ENCODE measurements at regions not wholly inside any gene's neighbourhood (a gene's known extent, or its start where the extent isn't known, plus 50 kb on each side); places are given as distances from the start of the nearest gene placed in this dataset.
A peak's percentile ranks its signal among the peaks of the same experiment; 100 is the strongest.

DNA sequence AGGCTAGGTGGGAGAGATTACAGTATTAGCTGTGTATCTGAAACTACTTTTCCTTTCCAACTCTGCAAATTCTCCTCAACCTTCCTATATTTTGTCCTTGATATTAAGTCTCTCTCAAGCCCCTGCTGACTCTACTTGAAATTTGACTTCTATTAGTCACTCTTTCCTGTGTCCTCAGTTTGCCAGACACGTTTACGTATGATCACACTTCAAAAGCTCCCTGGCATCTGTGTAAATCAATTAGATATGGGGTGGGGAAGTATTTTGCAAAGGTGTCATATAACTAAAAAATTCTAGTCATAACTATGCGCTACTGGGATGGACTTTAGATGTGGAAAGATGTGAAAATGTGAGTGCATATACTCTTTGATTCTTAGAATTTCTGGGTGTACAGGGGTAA, 67.4 kb upstream of the ARHGAP24 start:
- DNase-seq, result no peak

DNA sequence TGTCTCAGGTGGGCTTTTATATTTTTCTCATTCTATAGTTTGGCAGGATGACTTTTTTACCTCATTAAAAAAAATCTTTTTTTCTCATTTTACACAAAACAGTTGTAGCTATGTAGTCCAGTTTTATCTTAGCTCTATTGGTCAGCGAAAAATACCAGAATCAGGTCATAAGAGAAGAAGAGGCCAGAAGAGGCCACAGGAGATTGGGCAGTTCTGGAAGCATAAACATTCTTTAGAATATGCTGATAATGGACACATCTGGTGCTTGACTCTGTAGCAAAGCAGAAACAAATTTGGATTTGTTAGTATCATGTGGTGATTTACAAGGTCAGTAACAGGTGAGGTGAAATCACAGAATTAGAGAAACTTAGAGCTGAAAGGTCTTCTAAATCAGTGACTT, 66.6 kb upstream of the ARHGAP24 start:
- no peak for DNase-seq

DNA sequence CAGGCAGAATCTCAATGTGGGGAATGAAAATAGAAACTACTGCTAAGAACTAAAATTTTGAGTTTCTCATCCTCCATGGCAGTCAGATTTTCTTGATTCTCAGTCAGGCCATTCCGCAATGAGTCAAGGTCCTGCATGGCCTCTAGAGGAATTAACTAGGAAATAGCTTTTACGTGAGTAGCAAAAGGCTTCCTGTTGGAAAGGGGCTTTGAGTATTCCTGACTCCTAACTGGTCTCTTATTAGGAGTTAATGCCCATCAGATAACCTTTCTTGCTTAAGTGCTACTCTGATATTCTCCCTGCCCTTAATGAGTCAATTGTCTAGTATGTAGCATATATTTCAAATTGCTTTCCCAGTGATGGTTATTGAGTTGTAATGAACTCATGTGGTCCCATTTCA, 65.7 kb upstream of the ARHGAP24 start:
- DNase-seq, result no peak

DNA sequence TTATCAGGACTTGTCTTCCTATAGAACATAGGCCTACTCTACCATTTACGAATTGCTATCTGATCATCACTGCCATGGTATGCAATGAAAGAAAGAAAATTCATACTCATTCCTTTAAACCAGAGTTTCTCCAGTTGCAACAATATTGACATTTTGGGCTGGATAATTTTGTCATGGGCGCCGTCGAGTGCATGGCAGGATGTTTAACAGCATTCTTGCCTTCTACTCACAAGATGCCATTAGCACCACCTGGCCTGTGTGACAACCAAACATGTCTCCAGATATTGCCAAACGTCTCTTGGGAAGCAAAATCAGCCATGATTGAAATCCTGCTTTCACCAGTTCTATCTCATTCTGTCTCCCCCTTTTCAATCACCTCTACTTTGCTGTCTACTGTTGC, 63.6 kb upstream of the ARHGAP24 start:
- no peak for DNase-seq

DNA sequence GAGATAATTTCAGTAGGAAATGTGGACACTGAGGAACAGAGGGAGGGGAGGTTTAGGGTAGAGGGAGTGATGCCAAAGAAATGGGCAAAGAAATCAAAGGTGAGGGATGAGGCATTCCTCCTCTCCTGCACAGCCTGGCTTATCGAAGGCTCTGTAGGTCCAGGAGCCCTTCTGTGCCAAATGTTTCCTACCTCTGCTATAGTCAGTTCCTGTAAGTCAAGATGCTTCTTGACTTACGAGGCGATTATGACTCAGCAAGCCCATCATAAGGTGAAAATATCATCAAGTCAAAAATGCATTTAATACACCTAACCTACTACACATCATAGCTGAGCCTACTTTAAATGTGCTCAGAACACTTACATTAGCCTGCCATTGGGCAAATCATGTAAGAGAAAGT, 60.0 kb upstream of the ARHGAP24 start:
- peak in 1 of 2 experiments; percentile 15 for DNase-seq

DNA sequence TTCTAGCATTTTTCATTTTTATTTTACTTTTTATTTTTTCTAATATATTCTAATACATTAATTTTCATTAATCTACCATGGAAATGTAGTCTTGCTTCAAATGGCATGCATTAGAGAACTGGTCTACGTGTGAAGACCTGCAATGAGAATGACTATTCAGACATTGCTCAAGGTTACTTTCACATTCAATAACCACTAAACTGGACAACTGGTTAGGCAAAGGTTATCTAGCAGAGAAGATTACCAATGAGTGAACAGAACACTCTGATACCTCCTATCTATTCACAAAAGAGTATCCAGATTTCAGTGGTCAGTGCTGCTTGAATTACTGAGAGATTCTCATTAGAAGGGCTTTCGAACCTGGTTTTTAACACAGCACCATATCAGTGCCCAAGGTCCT, 58.9 kb upstream of the ARHGAP24 start:
- no peak for DNase-seq

DNA sequence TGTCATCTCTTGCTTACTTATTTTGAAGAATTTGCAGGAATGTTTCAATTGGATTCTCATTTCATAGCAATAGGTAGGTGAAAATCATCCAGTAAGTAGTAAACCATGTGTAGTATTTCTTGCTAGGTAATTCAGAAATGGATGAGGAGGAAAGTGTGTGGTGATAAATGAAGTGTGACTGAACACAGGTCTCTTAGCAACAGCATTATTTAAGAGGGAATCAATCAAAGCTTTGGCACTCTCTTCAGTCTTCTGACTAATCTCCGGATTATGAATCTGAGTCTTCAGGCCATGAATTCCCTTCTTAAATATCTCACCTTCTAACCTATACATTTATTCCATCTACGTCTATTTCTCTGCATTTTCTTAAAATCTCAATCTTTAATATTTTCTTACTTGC, 55.8 kb upstream of the ARHGAP24 start:
- DNase-seq, result peak; percentile 15 to 49

DNA sequence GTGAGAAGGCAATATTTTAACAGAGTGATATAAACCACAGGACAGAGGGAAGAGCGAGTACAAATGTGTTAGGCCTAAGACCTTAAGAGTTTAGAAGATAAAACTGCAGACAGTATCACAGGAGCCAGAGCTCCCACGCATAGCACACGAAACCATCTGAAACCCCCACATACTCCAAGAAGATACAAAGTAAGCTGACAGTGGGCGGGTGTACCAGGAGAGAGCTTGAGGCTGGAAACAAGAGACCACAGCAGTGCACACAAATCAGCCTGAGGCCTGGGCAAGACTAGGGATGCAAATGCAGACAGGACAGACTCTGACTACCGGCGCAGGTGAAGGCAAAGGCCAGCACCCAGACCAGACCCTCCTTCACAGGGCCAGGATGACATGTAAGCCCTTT, 54.1 kb upstream of the ARHGAP24 start:
- DNase-seq, result no peak

DNA sequence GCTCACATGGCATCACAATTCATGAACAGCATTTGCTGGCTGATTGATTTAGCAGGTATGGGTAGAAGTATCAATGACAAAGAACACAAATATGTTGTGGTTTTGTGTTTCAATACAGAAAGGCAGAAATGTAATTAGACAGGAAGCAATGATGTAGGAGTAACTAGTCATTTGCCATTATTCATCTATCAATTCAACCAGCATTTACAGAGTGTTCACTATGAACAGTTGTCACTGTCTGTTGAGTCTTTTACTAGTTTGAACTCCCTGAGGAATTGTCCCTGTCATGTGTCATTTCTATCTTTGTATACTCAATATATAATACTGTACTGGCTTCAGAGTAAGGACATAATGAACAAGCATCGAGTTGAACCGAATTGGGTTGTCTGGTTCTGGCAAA, 51.5 kb upstream of the ARHGAP24 start:
- DNase-seq, result no peak
